CD14-positive monocyte (primary cell): ENCODE measurements at regions not wholly inside any gene's neighbourhood (a gene's known extent, or its start where the extent isn't known, plus 50 kb on each side); places are given as distances from the start of the nearest gene placed in this dataset.

ENCODE experiments used
- DNase-seq, 3 donors: peaks; one replicate each; pipeline ENCODE4 v3.0.0-alpha.2; 2011 to 2022
- H2AFZ ChIP-seq: 2 replicates; pipeline ENCODE4 v1.6.0; 2012; ENCODE audit warnings: mild to moderate bottlenecking, low read depth, low read length, inconsistent platforms; ENCODE audit not compliant: insufficient read depth, poor library complexity, severe bottlenecking
- H3K27ac ChIP-seq, 2 donors: 1 replicate in 1 of 2; 2 replicates in 1 of 2; pipeline ENCODE4 v1.5.1; 2012 to 2013; ENCODE audit warnings: low read length in 2 of 2, control low read depth in 1 of 2, inconsistent platforms in 1 of 2, low read depth in 1 of 2, mild to moderate bottlenecking in 1 of 2
- H3K27me3 ChIP-seq, 2 donors: one replicate each; pipeline versions ENCODE4 v1.6.0 to v1.6.1; 2011 to 2013; ENCODE audit warnings: low read length in 2 of 2; ENCODE audit not compliant: control insufficient read depth in 2 of 2, insufficient read depth in 2 of 2
- H3K36me3 ChIP-seq, 2 donors: replicated peaks in 1 of 2; 1 replicate in 1 of 2; 2 replicates in 1 of 2; pipeline versions ENCODE4 v1.5.1 to v1.6.1; 2012 to 2013; ENCODE audit warnings: low read length in 2 of 2, control low read depth in 1 of 2, inconsistent platforms in 1 of 2, mild to moderate bottlenecking in 1 of 2; ENCODE audit not compliant: insufficient read depth in 2 of 2, control insufficient read depth in 1 of 2
- H3K4me1 ChIP-seq, 2 donors: 1 replicate in 1 of 2; 2 replicates in 1 of 2; pipeline versions ENCODE4 v1.5.1 to v1.6.1; 2012 to 2013; ENCODE audit warnings: low read length in 2 of 2, control low read depth in 1 of 2, inconsistent platforms in 1 of 2, mild to moderate bottlenecking in 1 of 2, moderate library complexity in 1 of 2; ENCODE audit not compliant: insufficient read depth in 2 of 2, control insufficient read depth in 1 of 2
- H3K4me2 ChIP-seq: replicated peaks from 2 replicates; pipeline ENCODE3; 2012; ENCODE audit warnings: low read length, moderate library complexity, mild to moderate bottlenecking; ENCODE audit not compliant: poor library complexity, severe bottlenecking; ENCODE audit errors: extremely low read depth
- H3K4me3 ChIP-seq, 3 experiments: fragments of 200-600 bp in 1 of 3; sonication (generic) in 1 of 3; replicated peaks in 1 of 3; 1 replicate in 2 of 3; 2 replicates in 1 of 3; pipeline ENCODE4 v1.5.1; 2011 to 2013; ENCODE audit warnings: low read length in 3 of 3, mild to moderate bottlenecking in 3 of 3, control low read depth in 2 of 3, low read depth in 2 of 3, inconsistent platforms in 1 of 3, moderate library complexity in 1 of 3
- H3K79me2 ChIP-seq: 2 replicates; pipeline ENCODE4 v1.6.0; 2012; ENCODE audit warnings: mild to moderate bottlenecking, control low read depth, inconsistent platforms, low read length, moderate library complexity; ENCODE audit not compliant: insufficient read depth
- H3K9ac ChIP-seq: 2 replicates; pipeline ENCODE4 v1.6.0; 2017; ENCODE audit warnings: low read length, mild to moderate bottlenecking; ENCODE audit not compliant: insufficient read depth, poor library complexity, severe bottlenecking
- H3K9me3 ChIP-seq, 2 donors: replicated peaks in 1 of 2; 1 replicate in 1 of 2; 2 replicates in 1 of 2; pipeline versions ENCODE4 v1.5.1 to v1.6.1; 2012 to 2013; ENCODE audit warnings: low read length in 2 of 2, control low read depth in 1 of 2; ENCODE audit not compliant: control insufficient read depth in 1 of 2, insufficient read depth in 1 of 2
- H4K20me1 ChIP-seq: 2 replicates; pipeline ENCODE4 v1.6.0; 2012; ENCODE audit warnings: mild to moderate bottlenecking, low read length, control low read depth, moderate library complexity; ENCODE audit not compliant: insufficient read depth
- H3K27ac Mint-ChIP-seq, 7 donors: one replicate each; pipeline ENCODE4 v1.8.0; 2020; ENCODE audit warnings: mild to moderate bottlenecking in 7 of 7, mixed read lengths in 7 of 7, moderate library complexity in 6 of 7, inconsistent platforms in 2 of 7
- H3K27me3 Mint-ChIP-seq, 3 donors: one replicate each; pipeline ENCODE4 v1.8.0; 2021 to 2022; ENCODE audit warnings: low read depth in 3 of 3, mild to moderate bottlenecking in 3 of 3, mixed read lengths in 3 of 3, moderate library complexity in 3 of 3, inconsistent platforms in 1 of 3
- H3K36me3 Mint-ChIP-seq, 2 donors: one replicate each; pipeline ENCODE4 v1.8.0; 2020; ENCODE audit warnings: mixed read lengths in 2 of 2, inconsistent platforms in 1 of 2, mild to moderate bottlenecking in 1 of 2
- H3K4me1 Mint-ChIP-seq: one replicate; pipeline ENCODE4 v1.8.0; 2020; ENCODE audit warnings: mild to moderate bottlenecking, mixed read lengths
- H3K4me3 Mint-ChIP-seq, 2 donors: one replicate each; pipeline ENCODE4 v1.8.0; 2020; ENCODE audit warnings: mild to moderate bottlenecking in 2 of 2, mixed read lengths in 2 of 2, moderate library complexity in 1 of 2
- H3K9me3 Mint-ChIP-seq, 7 donors: one replicate each; pipeline ENCODE4 v1.8.0; 2020 to 2022; ENCODE audit warnings: mixed read lengths in 7 of 7, mild to moderate bottlenecking in 6 of 7, moderate library complexity in 6 of 7, inconsistent platforms in 2 of 7
- WGBS: methylation state at CpG from one replicate; pipeline ENCODE4 v1.1.5; 2013; ENCODE audit warnings: missing lambda C conversion rate; ENCODE audit not compliant: insufficient coverage; 5-methylcytosine and 5-hydroxymethylcytosine counted together
- intact Hi-C, 2 donors: fragments of 100-400 bp; cut with micrococcal nuclease; formaldehyde crosslinking; loops; one replicate each; pipeline versions ENCODE4 v1.15.0 to v1.15.1; 2023
- TF ChIP-seq, protein P1 (sequence below): fragments of 200-600 bp; IDR thresholded peaks from one replicate; pipeline ENCODE4 v1.8.0; 2022; ENCODE audit warnings: antibody characterized with exemption, mild to moderate bottlenecking

DNA sequence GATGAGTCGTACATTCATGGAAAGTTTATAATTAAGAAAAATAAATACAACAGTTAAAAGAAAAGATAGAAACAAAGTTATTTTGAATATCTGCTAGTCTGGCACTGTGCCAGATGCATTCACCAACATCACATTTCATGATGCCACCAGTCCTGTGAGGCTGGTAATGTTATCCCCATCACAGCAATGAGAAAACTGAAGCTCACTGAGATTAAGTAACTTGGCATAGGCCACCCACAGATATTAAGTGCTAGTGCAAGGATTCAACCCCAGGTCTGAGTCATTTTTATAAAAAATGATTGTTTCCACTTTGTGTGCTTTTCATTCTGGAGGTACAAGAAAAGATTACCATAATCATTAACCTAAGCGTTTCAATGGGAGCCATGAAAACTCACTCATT lies 65.0 kb upstream of the IL15 start:
- H4K20me1 ChIP-seq = no peaks in the 10 kb centered on the region
- no peaks in the 10 kb centered on the region for H3K9me3 ChIP-seq
- Mint-ChIP-seq H3K36me3 (no peaks in the 10 kb centered on the region), H3K9me3 (peaks cover 0 to 4% (median 0%) of the 10 kb centered on the region in 7 donors), H3K4me1 (no peaks in the 10 kb centered on the region), H3K4me3 (no peak overlapping the region), H3K27ac (no peak overlapping the region), H3K27me3 (no peaks in the 10 kb centered on the region)
- no peaks in the 10 kb centered on the region for H3K79me2 ChIP-seq
- intact Hi-C loops = no loop called here
- H3K9ac ChIP-seq = no peak overlapping the region
- DNase-seq = no peak
- no peak overlapping the region for H3K4me3 ChIP-seq
- no peak overlapping the region for H3K27ac ChIP-seq
- no CpG with 5 or more reads among the region's 2 CpGs for WGBS
- H2AFZ ChIP-seq = no peak overlapping the region
- no peaks in the 10 kb centered on the region for H3K36me3 ChIP-seq
- TF ChIP-seq, protein P1, sequence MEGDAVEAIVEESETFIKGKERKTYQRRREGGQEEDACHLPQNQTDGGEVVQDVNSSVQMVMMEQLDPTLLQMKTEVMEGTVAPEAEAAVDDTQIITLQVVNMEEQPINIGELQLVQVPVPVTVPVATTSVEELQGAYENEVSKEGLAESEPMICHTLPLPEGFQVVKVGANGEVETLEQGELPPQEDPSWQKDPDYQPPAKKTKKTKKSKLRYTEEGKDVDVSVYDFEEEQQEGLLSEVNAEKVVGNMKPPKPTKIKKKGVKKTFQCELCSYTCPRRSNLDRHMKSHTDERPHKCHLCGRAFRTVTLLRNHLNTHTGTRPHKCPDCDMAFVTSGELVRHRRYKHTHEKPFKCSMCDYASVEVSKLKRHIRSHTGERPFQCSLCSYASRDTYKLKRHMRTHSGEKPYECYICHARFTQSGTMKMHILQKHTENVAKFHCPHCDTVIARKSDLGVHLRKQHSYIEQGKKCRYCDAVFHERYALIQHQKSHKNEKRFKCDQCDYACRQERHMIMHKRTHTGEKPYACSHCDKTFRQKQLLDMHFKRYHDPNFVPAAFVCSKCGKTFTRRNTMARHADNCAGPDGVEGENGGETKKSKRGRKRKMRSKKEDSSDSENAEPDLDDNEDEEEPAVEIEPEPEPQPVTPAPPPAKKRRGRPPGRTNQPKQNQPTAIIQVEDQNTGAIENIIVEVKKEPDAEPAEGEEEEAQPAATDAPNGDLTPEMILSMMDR = no peak
- no peak overlapping the region for H3K4me2 ChIP-seq
- no peaks in the 10 kb centered on the region for H3K27me3 ChIP-seq
- no peaks in the 10 kb centered on the region for H3K4me1 ChIP-seq

DNA sequence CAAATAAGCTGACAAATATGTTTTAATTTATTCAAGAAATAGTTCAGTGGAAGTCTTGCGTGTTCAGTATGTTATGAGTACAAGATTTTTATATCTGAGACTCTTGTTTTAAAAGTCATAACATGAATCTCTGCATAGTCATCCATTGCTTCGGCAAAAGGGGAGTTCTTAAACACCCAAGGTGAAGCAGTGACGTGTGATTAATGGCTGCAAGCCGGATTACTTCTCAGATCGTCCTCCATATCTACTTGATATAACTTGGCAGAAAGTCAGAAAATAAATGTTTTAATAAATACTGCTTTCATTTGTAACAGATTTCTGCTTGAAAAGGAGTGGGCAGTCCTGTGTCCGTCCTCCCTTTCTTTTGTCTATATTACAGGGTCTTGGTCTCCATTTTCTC lies 64.6 kb upstream of the IL15 start:
- no peak overlapping the region for H2AFZ ChIP-seq
- Mint-ChIP-seq H3K4me1 (no peaks in the 10 kb centered on the region), H3K27me3 (no peaks in the 10 kb centered on the region), H3K9me3 (peaks cover 0 to 4% (median 0%) of the 10 kb centered on the region in 7 donors), H3K4me3 (no peak overlapping the region), H3K27ac (no peak overlapping the region), H3K36me3 (no peaks in the 10 kb centered on the region)
- intact Hi-C loops = no loop called here
- H3K9me3 ChIP-seq = no peaks in the 10 kb centered on the region
- DNase-seq = no peak
- H3K4me3 ChIP-seq = no peak overlapping the region
- H3K27me3 ChIP-seq = no peaks in the 10 kb centered on the region
- H3K36me3 ChIP-seq = no peaks in the 10 kb centered on the region
- TF ChIP-seq, protein P1 = no peak
- no peak overlapping the region for H3K4me2 ChIP-seq
- no peaks in the 10 kb centered on the region for H3K4me1 ChIP-seq
- no peaks in the 10 kb centered on the region for H3K79me2 ChIP-seq
- no CpG with 5 or more reads among the region's 6 CpGs for WGBS
- H3K9ac ChIP-seq = no peak overlapping the region
- no peak overlapping the region for H3K27ac ChIP-seq
- no peaks in the 10 kb centered on the region for H4K20me1 ChIP-seq
